A549 (cell line): ENCODE measurements at regions not wholly inside any gene's neighbourhood (a gene's known extent, or its start where the extent isn't known, plus 50 kb on each side); places are given as distances from the start of the nearest gene placed in this dataset.

ENCODE experiments used
- ATAC-seq, 2 experiments: fragments of 200-7000 bp in 1 of 2; fragments of >200 bp in 1 of 2; cut with Nextera tagmentation in 1 of 2; cut with Tn5 transposase in 1 of 2; 3 replicates each; pipeline versions ENCODE4 v1.8.0 to v1.9.1; 2018 to 2020; ENCODE audit warnings: mild to moderate bottlenecking in 1 of 2, moderate library complexity in 1 of 2
- CTCF ChIA-PET: fragments of 300-600 bp; sonication (Branson Sonifier 250); formaldehyde crosslinking; extraction: SDS; loops from one replicate; lab custom pipeline; 2021; ENCODE audit warnings: antibody characterized with exemption, inconsistent platforms; lab: Yijun Ruan, JAX
- POLR2A ChIA-PET: fragments of 350-600 bp; formaldehyde crosslinking; extraction: SDS; loops from one replicate; lab custom pipeline; 2021; ENCODE audit warnings: antibody characterized with exemption, inconsistent platforms; lab: Yijun Ruan, JAX
- DNase-seq, 2 experiments: peaks; one replicate each; pipeline versions ENCODE4 v3.0.0 to v3.0.0-alpha.2; 2011 to 2016; ENCODE audit warnings: low read depth in 1 of 2, low spot score in 1 of 2
- FAIRE-seq: peaks from 2 replicates; lab custom pipeline; 2011; peaks lifted over from hg19 to GRCh38; lab: Jason Lieb, UNC
- H3K27ac ChIP-seq, 2 experiments: fragments of >200 bp; sonication (Bioruptor Twin); formaldehyde crosslinking; 3 replicates each; pipeline ENCODE4 v1.5.1; 2016 to 2017
- H3K4me1 ChIP-seq: fragments of >200 bp; sonication (Bioruptor Twin); formaldehyde crosslinking; 3 replicates; pipeline ENCODE4 v1.6.1; 2016
- H3K4me2 ChIP-seq: fragments of >200 bp; sonication (Bioruptor Twin); formaldehyde crosslinking; 3 replicates; pipeline ENCODE4 v1.6.1; 2016
- H3K4me3 ChIP-seq: fragments of >200 bp; sonication (Bioruptor Twin); formaldehyde crosslinking; 3 replicates; pipeline ENCODE4 v1.5.1; 2016
- H3K9me3 ChIP-seq: fragments of >200 bp; sonication (Bioruptor Twin); formaldehyde crosslinking; 3 replicates; pipeline ENCODE4 v1.6.1; 2016
- CHD4 ChIP-seq: fragments of 200-600 bp; sonication (generic); IDR thresholded peaks from 2 replicates; pipeline ENCODE4 v1.6.1; 2016; ENCODE audit warnings: antibody characterized with exemption, mild to moderate bottlenecking, borderline replicate concordance
- EHF ChIP-seq: fragments of 250-450 bp; sonication (Bioruptor Pico); IDR thresholded peaks from 2 replicates; pipeline ENCODE4 v1.5.0; 2020; ENCODE audit warnings: mild to moderate bottlenecking
- EP300 ChIP-seq, 2 experiments: fragments of >200 bp; sonication (Bioruptor Twin); formaldehyde crosslinking; IDR thresholded peaks; 2 replicates in 1 of 2; 3 replicates in 1 of 2; pipeline ENCODE4 v1.6.1; 2016 to 2017
- ESRRA ChIP-seq: fragments of 150-350 bp; IDR thresholded peaks from 2 replicates; pipeline ENCODE4 v1.6.1; 2014; ENCODE audit warnings: mild to moderate bottlenecking, low read length, borderline replicate concordance
- FOSL2 ChIP-seq, 2 experiments: fragments of 450-650 bp in 1 of 2; fragments of >200 bp in 1 of 2; sonication (Bioruptor Twin) in 1 of 2; formaldehyde crosslinking; IDR thresholded peaks; 2 replicates each; pipeline versions ENCODE4 v1.5.0 to v1.6.1; 2016 to 2020; ENCODE audit warnings: mild to moderate bottlenecking in 1 of 2, moderate library complexity in 1 of 2
- FOXS1 ChIP-seq: fragments of 250-450 bp; sonication (Bioruptor Pico); IDR thresholded peaks from 2 replicates; pipeline ENCODE4 v1.5.0; 2020; ENCODE audit warnings: mild to moderate bottlenecking, moderate library complexity
- HEYL ChIP-seq: fragments of 250-450 bp; sonication (Bioruptor Pico); IDR thresholded peaks from 2 replicates; pipeline ENCODE4 v1.8.0; 2021; ENCODE audit warnings: mild to moderate bottlenecking, moderate library complexity
- HOXA7 ChIP-seq: fragments of 250-450 bp; sonication (Bioruptor Pico); IDR thresholded peaks from 2 replicates; pipeline ENCODE4 v1.5.0; 2020; ENCODE audit warnings: mild to moderate bottlenecking, moderate library complexity
- POLR2A ChIP-seq: IDR thresholded peaks from 2 replicates; pipeline ENCODE4 v1.6.1; 2012; ENCODE audit warnings: mild to moderate bottlenecking, low read length
- RCOR1 ChIP-seq: fragments of 150-350 bp; IDR thresholded peaks from 2 replicates; pipeline ENCODE4 v1.6.1; 2014; ENCODE audit warnings: antibody characterized with exemption, low read length, low read depth
- SREBF2 ChIP-seq: fragments of 450-650 bp; IDR thresholded peaks from 2 replicates; pipeline ENCODE4 v1.6.1; 2014; ENCODE audit warnings: mild to moderate bottlenecking, moderate library complexity
- TFCP2L1 ChIP-seq: fragments of 250-450 bp; sonication (Bioruptor Pico); IDR thresholded peaks from 2 replicates; pipeline ENCODE4 v1.5.0; 2021; ENCODE audit warnings: mild to moderate bottlenecking
- TP53 ChIP-seq: fragments of 250-450 bp; sonication (Bioruptor Pico); IDR thresholded peaks from 2 replicates; pipeline ENCODE4 v1.5.0; 2021; ENCODE audit warnings: mild to moderate bottlenecking, moderate library complexity
- WGBS: methylation state at CpG from one replicate; pipeline ENCODE4 v1.1.6; 2017; ENCODE audit errors: missing lambda C conversion rate; 5-methylcytosine and 5-hydroxymethylcytosine counted together
- TF ChIP-seq, protein P1 (sequence below): fragments of 150-350 bp; IDR thresholded peaks from 2 replicates; pipeline ENCODE4 v1.6.1; 2014; ENCODE audit warnings: low read depth, mild to moderate bottlenecking, low read length
- TF ChIP-seq, protein P2 (sequence below): fragments of 250-450 bp; sonication (Bioruptor Pico); IDR thresholded peaks from 2 replicates; pipeline ENCODE4 v1.5.0; 2020; ENCODE audit warnings: low read depth, mild to moderate bottlenecking, moderate library complexity
- TF ChIP-seq, protein P3 (sequence below): fragments of >200 bp; sonication (Bioruptor Twin); formaldehyde crosslinking; IDR thresholded peaks from 3 replicates; pipeline ENCODE4 v1.5.1; 2016
- TF ChIP-seq, protein P4 (sequence below): fragments of 200-600 bp; sonication (generic); IDR thresholded peaks from 2 replicates; pipeline ENCODE4 v1.6.1; 2016; ENCODE audit warnings: antibody characterized with exemption, mild to moderate bottlenecking, moderate library complexity

DNA sequence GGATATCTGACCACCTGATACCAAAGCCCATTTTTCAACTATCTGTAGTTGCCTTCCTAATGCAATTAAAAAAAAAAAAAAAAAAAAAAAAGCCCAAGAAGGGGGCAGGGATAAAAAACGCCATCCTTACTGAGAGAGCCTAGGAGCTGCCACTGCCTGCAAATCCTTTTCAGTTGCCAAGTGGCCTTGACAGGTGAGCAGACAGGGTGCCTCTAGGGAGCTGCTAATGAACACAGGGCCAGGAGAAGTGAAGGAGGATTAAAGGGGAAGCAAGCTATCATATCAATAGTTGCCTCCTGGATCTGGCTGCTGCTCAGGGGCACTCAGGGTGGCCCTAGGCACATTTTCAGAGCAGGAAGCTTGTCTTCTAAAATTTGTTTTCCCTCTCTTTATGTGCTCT is 547.4 kb downstream of the TLE1 start:
- peaks cover 7% of the 10 kb centered on the region; the same call in 1 of the 3 replicates for H3K4me1 ChIP-seq

DNA sequence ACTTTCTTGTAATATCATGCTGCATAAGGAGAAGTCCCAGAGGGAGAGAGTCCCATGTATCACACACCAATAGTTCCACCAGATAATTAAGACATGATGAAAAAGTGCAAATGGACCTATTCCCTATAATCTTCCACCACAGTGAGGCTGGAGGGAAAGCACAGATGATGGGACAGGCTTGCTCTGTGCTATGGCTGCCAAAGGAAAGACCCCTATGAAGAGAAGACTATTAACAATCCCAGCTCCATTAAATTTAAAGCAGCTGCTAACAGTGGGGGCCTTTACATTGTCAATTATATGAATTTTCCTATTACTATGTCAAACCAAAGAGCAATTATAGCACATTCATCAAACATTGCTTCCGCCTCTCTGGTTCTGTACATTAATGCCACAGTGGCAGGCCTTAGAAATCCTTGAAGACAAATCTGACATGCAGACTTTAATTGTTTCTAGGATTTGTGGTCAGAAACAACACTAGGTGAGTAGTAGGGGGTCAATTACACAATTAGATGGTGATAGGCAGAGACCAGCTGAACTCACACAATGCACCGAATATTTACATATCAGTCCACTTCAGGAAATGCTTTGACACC is 551.3 kb downstream of the TLE1 start:
- Histone ChIP-seq H3K4me2 (no peak overlapping the region), H3K27ac (no peak overlapping the region), H3K9me3 (no peaks in the 10 kb centered on the region), H3K4me1 (no peaks in the 10 kb centered on the region)
- CTCF ChIA-PET, result interaction anchor here (1.3 kb wide), 1 partner anchor 12 kb away, joined by 7 read pairs; no protein-coding TSS in a partner anchor
- FAIRE-seq, result no peak
- ATAC-seq, result no peak
- TF ChIP-seq RCOR1 (no peak), EP300 (IDR thresholded peaks at IDR 0.05) (no peak), POLR2A (no peak), SREBF2 (no peak), FOXS1 (CRISPR knock-in tag) (no peak), FOSL2 (IDR thresholded peaks at IDR 0.05) (no peak), FOSL2 (CRISPR knock-in tag; IDR thresholded peaks at IDR 0.05) (no peak), CHD4 (no peak)
- TF ChIP-seq, protein P1, sequence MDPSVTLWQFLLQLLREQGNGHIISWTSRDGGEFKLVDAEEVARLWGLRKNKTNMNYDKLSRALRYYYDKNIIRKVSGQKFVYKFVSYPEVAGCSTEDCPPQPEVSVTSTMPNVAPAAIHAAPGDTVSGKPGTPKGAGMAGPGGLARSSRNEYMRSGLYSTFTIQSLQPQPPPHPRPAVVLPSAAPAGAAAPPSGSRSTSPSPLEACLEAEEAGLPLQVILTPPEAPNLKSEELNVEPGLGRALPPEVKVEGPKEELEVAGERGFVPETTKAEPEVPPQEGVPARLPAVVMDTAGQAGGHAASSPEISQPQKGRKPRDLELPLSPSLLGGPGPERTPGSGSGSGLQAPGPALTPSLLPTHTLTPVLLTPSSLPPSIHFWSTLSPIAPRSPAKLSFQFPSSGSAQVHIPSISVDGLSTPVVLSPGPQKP, result no peak
- TF ChIP-seq, protein P2, sequence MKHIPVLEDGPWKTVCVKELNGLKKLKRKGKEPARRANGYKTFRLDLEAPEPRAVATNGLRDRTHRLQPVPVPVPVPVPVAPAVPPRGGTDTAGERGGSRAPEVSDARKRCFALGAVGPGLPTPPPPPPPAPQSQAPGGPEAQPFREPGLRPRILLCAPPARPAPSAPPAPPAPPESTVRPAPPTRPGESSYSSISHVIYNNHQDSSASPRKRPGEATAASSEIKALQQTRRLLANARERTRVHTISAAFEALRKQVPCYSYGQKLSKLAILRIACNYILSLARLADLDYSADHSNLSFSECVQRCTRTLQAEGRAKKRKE (CRISPR knock-in tag), result no peak
- TF ChIP-seq, protein P3, sequence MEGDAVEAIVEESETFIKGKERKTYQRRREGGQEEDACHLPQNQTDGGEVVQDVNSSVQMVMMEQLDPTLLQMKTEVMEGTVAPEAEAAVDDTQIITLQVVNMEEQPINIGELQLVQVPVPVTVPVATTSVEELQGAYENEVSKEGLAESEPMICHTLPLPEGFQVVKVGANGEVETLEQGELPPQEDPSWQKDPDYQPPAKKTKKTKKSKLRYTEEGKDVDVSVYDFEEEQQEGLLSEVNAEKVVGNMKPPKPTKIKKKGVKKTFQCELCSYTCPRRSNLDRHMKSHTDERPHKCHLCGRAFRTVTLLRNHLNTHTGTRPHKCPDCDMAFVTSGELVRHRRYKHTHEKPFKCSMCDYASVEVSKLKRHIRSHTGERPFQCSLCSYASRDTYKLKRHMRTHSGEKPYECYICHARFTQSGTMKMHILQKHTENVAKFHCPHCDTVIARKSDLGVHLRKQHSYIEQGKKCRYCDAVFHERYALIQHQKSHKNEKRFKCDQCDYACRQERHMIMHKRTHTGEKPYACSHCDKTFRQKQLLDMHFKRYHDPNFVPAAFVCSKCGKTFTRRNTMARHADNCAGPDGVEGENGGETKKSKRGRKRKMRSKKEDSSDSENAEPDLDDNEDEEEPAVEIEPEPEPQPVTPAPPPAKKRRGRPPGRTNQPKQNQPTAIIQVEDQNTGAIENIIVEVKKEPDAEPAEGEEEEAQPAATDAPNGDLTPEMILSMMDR, result no peak
- TF ChIP-seq, all 56 proteins: peak for 0
- no peak overlapping the region for H3K4me3 ChIP-seq
- 89% methylated on average over 2 of the region's 2 CpGs for WGBS
- POLR2A ChIA-PET, result no interaction called here
- DNase-seq, result no peak

More for the DNA sequence above, 547.4 kb downstream of the TLE1 start:
- H3K27ac ChIP-seq, result no peak overlapping the region
- TF ChIP-seq EHF (no peak), TFCP2L1 (CRISPR knock-in tag) (no peak)
- TF ChIP-seq, protein P3, result no peak
- TF ChIP-seq, all 56 proteins: peak for 0
- FAIRE-seq (no peak), DNase-seq (no peak), ATAC-seq (no peak)
- ChIA-PET POLR2A (interaction anchor here (0.6 kb wide), 1 partner anchor 446 kb away, joined by 4 read pairs; no protein-coding TSS in a partner anchor), CTCF (no interaction called here)
- Histone ChIP-seq H3K4me3 (no peak overlapping the region), H3K9me3 (no peaks in the 10 kb centered on the region), H3K4me2 (no peak overlapping the region)
- WGBS, result 29% methylated on average over 1 of the region's 1 CpG

DNA sequence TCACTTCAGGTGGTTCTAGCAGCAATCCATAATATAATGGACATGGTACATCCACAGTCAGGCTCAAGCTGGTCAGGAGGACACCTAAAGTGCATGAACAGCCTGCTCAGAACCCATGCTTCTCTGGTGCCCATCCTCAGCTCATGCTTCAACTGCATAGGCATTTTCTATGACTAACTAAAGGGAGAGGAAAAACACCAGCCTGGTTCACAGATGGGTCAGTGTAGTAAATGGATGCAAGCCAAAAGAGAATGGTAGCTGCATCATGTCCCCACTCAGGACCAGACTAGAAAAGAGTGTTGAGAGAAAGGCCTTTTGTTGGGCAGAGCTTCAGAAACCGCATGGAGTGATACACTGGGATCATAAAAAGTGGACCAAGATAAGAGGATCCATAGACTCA is 556.6 kb downstream of the TLE1 start:
- 0 out of 3 replicates have a peak, but pooled peaks cover 6% of the 10 kb centered on the region for H3K4me1 ChIP-seq
- H3K4me3 ChIP-seq, result no peak overlapping the region
- FAIRE-seq (no peak), ATAC-seq (no peak), DNase-seq (no peak)
- no peak for TF ChIP-seq ESRRA
- TF ChIP-seq HOXA7 (CRISPR knock-in tag), result no peak
- no peak for TF ChIP-seq HEYL
- TF ChIP-seq, protein P4, sequence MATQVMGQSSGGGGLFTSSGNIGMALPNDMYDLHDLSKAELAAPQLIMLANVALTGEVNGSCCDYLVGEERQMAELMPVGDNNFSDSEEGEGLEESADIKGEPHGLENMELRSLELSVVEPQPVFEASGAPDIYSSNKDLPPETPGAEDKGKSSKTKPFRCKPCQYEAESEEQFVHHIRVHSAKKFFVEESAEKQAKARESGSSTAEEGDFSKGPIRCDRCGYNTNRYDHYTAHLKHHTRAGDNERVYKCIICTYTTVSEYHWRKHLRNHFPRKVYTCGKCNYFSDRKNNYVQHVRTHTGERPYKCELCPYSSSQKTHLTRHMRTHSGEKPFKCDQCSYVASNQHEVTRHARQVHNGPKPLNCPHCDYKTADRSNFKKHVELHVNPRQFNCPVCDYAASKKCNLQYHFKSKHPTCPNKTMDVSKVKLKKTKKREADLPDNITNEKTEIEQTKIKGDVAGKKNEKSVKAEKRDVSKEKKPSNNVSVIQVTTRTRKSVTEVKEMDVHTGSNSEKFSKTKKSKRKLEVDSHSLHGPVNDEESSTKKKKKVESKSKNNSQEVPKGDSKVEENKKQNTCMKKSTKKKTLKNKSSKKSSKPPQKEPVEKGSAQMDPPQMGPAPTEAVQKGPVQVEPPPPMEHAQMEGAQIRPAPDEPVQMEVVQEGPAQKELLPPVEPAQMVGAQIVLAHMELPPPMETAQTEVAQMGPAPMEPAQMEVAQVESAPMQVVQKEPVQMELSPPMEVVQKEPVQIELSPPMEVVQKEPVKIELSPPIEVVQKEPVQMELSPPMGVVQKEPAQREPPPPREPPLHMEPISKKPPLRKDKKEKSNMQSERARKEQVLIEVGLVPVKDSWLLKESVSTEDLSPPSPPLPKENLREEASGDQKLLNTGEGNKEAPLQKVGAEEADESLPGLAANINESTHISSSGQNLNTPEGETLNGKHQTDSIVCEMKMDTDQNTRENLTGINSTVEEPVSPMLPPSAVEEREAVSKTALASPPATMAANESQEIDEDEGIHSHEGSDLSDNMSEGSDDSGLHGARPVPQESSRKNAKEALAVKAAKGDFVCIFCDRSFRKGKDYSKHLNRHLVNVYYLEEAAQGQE, result no peak
- TF ChIP-seq TP53 (CRISPR knock-in tag), result no peak
- no peak for TF ChIP-seq POLR2A
- H3K9me3 ChIP-seq, result no peaks in the 10 kb centered on the region
- POLR2A ChIA-PET, result no interaction called here
- no peak overlapping the region for H3K27ac ChIP-seq
- no peak overlapping the region for H3K4me2 ChIP-seq
- CTCF ChIA-PET, result interaction anchor here (0.8 to 1.6 kb wide), 3 partner anchors 11 to 20 kb away, joined by 3 to 4 read pairs (median 4); no protein-coding TSS in a partner anchor
- 58% methylated on average over 1 of the region's 1 CpG for WGBS
